ENCODE measurements at regions not wholly inside any gene's neighbourhood (a gene's known extent, or its start where the extent isn't known, plus 50 kb on each side); places are given as distances from the start of the nearest gene placed in this dataset.

DNA sequence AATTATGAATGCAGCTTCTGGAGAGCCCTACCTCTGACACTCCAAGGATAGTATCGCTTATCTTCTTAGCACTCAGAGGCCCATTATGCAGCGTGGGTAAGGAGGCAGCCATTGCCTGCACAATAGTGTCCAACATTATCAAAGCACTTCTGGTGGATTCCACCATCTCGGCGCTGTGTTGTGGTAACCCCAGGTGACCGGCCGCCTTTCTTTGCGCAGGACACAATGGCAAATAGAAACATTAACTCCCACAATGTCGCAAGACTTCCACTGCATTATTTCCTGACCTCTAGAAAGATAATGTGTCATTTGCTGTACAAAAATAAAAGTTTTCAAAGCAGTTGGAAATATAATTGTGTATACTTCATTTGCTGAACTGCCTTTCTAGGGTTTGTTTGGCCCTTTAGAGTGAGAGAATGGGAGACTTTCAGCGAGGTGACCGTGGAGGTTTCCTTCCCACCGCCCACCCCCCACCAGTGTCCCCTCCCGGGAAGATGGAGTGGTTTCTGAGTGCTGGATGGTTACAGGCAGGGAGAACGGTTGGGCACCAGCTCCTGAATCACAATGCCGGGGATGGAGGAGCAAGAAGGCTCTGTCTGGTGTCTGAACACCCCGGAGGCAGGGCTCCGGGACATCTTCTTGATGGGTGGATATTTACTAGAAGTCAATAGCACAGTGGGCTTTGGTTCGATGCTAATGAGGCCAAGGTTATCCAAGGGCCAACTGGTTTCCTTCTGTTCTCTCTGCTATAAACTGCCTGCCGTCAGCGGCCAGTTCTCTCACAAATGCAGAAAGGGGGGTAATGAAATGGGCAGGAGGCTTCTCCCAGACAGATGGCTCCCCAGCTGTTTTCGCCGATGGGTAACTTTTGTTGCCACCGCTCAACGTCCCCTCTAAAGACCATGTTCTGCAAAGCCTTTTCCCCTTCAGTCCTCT is 215.4 kb upstream of the PROX1 start:
- TF ChIP-seq POLR2AphosphoS5 (IDR thresholded peaks at IDR 0.05; ENCODE audit: low read depth, low read length) (no peak), SIN3A (IDR thresholded peaks at IDR 0.05; ENCODE audit: borderline replicate concordance, insufficient read depth, low read length) (no peak), FOXP2 (optimal IDR thresholded peaks at IDR 0.05; ENCODE audit: borderline replicate concordance, extremely low read depth, extremely low read length, insufficient read depth) (no peak)
